NCI-H2107 treated with DMSO at 0.1 percent for 48 hours (cell line): ENCODE measurements at regions not wholly inside any gene's neighbourhood (a gene's known extent, or its start where the extent isn't known, plus 50 kb on each side); places are given as distances from the start of the nearest gene placed in this dataset.

Source experiments
- DNase-seq: peaks from one replicate; lab custom pipeline; 2025; ENCODE audit not compliant: unreplicated experiment; lab: John Stamatoyannopoulos, UW

DNA sequence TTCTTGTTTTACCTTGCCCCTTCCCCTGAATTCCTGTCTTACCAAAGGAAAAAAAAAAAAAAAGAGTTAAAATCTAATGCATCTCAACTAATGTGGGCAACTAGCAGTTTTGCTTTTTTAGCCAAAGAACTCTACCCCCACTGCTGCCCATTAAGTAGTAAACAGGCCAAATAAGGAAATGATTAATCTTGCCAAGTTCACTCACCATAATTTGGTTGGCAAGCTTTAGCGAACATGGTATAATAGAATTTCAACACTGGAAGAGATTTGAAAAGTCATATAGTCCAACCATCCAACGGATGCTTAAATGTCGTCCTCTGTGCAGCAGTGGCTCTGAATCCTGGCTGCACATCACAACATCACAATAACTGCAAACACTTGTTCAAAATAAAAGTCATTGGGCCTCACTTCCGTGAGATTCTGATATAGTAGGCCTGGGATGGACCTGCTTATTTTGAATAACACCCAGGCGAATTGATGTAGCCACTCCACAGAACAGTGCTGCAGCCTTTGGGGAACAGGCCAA, 142.0 kb upstream of the UBE2E1 start:
- DNase-seq = no peak

DNA sequence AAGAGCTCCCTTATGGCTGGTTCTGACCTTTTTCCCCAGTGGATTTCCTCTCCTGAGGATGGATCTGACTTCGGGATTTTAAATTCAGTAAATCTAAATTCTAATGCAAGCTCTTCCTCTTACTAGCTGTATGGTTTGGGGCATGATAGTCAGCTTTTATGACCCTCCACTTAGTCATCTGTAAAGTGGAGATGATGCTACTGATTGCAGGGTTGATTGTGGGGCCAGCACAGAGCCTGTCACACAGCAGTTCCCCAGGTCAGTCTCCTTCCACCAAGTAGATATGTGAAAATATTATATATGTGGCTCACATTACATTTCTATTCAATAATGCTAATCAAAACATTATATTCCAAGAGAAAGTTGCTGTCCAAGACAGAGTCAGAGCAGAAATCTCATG, 141.3 kb upstream of the UBE2E1 start:
- no peak for DNase-seq

GRCh38 chr3:23665741-23666140, 140.0 kb upstream of the UBE2E1 start:
- no peak for DNase-seq

- DNase-seq = no peak
These were observed 138.9 kb upstream of the UBE2E1 start for GRCh38 chr3:23666818-23667217.

DNA sequence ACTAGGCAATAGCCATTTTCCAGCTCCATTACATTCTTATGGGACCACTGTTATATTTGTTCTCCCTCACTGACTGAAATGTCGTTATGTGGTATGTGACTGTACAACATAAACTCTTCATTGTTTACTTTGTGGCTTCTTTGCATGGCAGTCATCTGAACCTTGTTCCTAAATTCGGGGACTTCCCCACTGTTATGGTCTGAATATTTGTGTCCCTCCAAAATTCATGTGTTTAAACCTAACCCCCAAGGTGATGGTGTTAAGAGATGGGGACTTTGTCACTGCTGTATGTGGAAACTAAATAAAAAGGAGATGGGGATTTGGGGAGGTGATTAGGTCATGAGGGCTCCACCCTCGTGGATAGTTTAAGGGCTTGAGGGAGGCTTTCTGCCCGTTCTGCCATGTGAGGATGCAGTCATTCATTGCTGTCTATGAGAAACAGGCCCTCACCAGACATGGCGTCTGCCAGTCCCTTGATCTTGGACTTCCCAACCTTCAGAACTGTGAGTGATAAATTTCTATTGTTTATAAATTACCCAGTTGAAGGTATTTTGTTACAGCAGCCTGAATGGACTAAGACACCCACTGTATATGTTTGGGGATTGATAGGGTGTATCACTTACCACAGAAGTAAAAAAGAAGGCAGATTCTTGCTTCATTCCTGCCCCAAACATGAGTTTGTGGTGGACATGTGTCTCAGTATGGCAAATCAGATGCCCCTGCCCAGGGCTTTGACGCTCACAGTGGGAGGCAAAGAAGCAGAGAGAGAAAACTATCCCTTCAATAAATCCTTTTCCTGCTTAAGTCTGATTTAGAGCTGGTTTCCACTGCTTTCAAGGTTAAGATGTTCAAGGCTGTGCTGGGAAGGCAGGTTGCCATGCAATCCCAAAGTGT, 138.0 kb upstream of the UBE2E1 start:
- DNase-seq = no peak

DNA sequence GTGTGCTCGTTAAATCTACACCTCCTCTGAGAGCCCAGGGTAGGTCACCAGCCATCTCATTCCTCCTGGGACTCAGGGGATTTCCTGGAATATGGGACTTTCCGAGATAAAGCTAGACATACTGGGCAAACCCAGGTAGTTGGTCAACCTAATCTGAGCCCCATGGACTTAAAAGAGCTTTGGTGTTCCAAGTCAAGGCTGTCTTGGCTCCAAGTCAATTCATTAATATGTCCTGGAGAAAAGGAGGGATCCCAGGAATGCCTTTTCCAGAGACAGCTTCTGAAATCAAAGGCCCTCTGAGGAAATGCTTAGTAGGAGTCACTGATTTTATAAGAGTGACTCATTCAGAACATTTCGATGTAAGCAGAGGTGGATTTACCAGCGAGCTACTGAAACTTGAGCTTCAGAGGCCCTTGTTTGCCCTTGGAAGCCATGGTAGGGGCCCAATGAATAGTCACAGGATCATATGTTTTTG, 137.3 kb upstream of the UBE2E1 start:
- DNase-seq = no peak

- no peak for DNase-seq
These were observed 136.1 kb upstream of the UBE2E1 start for GRCh38 chr3:23669541-23670255.

- no peak for DNase-seq
These were observed 133.7 kb upstream of the UBE2E1 start for GRCh38 chr3:23671851-23672589.

DNA sequence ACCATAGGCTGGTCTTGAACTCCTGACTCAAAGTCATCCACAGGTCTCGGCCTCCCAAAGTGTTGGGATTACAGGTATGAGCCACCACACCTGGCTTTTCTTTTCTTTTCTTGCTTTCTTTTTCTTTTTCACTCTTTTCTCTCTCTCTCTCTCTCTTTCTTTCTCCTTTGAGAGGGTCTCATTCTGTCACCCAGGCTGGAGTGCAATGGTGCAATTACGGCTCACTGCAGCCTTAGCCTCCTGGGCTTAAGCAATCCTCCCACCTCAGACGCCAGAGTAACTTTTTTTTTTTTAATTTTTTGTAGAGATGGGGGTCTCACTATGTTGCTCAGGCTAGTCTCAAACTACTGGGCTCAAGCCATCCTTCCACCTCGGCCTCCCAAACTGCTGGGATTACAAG, 133.1 kb upstream of the UBE2E1 start:
- DNase-seq = no peak

DNA sequence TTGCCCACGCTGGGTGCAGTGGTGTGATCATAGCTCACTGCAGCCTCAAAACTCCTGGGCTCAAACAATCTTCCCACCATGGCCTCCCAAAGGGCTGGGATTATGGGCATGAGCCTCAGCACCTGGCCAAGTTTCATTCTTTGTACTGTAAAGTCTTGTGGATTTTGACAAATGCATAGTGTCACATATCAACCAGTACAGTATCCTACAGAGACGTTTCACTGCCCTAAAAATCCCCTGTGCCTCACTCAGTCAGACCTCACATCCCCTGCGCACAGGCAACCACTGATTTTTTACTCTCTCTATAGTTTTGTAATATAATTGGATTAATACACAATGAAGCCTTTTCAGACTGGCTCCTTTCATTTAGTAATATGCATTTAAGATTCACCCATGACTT, 130.7 kb upstream of the UBE2E1 start:
- DNase-seq = no peak

DNA sequence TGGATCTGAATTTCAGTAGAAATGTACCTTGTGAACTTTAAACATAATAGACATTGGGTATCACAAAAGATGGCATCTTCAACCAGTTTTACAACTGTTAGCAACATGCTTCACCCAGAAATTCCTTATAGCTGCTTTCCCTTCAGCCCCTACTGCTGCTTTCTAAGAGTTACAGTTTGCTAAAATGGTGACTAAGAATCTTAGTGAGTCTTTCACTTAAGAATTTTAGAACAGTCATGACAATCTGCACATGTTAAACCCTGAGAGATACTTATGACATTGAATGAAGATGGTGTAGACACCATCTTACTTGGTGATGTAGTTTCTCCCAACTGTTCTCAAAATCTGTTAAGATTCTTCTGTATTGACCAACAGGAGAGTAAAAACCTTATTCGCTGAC, 129.7 kb upstream of the UBE2E1 start:
- DNase-seq = no peak

DNA sequence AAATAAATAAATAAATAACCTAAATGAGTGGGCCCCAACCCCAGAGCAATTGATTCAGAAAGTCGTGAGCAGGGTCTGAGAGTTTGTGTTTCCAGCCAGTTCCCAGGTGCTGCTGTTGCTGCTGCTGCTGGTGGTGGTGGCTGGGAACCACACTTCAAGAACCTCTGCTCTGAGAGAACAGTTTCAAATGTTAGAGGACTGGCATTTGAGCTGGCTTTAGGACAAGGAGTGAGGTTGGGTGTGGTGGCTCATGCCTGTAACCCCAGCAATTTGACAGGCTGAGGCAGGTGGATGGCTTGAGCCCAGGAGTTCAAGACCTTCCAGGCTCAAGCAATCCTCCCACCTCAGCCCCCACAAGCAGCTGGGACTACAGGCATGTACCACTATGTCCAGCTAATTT, 123.1 kb upstream of the UBE2E1 start:
- DNase-seq = no peak

DNA sequence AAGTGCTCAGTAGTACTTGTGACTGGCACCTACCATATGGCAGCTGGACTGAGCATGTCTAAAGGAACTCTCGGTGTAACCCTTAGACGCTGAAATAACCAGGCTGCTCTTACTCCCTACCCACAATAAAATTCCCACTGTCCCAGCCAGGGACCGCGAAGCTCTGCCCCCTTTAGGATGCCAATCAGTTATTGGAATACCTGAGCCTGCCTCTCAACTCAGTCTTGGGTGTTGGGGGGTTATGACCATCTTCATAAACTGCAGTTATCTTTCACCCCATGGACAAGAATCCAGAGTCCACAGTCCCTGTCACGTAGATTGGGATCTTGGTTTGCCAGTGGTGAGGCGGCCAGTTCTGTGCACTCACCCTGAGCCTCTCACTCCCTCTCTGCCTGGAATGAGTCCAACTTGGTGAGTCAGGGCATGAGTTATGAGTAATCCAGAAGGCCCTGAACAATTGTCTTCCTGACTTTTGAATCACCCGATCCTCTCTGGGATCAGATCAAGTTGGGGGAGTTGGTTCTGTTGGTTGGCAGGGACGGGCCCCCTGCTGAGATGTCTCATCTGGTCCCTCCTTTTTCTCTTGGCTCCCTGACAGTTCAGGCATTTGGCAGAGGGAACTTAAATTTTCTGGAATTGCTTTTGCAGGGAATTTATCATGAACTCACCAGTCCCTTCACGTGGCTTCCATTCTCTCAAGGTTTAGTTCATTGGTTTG, 120.1 kb upstream of the UBE2E1 start:
- no peak for DNase-seq

GRCh38 chr3:23686519-23686918, 119.2 kb upstream of the UBE2E1 start:
- no peak for DNase-seq

DNA sequence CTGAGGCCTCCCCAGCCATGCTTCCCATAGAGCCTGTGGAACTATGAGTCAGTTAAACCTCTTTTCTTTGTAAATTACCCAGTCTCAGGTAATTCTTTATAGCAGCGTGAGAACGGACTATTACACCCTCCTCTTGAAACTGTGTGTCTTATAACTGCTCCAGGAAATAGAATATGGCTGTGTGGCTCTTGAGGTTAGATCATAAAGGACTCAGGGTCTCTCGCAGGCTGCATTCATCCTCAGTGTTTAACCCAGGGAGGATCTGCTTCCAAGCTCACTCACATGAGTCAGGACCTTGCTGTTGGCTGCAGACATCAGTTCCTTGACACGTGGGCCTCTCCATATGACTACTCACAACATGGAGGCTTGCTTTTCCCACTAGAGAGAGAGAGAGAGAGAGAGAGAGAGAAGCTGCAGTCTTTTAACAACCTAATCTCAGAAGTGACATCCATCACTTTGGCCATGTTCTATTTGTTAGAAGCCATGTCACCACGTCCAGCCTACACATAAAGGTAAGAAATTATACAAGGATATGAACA, 114.3 kb upstream of the UBE2E1 start:
- no peak for DNase-seq

DNA sequence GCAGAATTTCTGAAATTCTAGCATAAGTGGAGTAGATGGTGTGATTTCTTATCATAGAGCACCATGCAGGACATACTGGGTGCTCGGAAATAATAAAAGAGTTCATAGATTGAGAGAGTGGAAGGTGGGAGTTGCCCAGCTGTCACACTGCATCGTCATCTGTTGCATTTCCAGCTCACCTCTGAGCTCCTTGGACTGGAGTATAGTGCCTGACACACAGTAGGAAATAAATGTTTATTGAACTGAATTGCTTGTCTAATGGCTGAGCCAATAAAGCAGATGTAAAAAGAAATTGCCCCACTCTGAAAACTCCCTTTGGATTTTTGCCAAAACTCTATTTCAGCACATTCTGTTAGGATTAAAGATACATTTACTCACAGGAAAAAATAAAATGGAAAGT, 108.9 kb upstream of the UBE2E1 start:
- DNase-seq = no peak

GRCh38 chr3:23697416-23697815, 108.3 kb upstream of the UBE2E1 start:
- DNase-seq = no peak

DNA sequence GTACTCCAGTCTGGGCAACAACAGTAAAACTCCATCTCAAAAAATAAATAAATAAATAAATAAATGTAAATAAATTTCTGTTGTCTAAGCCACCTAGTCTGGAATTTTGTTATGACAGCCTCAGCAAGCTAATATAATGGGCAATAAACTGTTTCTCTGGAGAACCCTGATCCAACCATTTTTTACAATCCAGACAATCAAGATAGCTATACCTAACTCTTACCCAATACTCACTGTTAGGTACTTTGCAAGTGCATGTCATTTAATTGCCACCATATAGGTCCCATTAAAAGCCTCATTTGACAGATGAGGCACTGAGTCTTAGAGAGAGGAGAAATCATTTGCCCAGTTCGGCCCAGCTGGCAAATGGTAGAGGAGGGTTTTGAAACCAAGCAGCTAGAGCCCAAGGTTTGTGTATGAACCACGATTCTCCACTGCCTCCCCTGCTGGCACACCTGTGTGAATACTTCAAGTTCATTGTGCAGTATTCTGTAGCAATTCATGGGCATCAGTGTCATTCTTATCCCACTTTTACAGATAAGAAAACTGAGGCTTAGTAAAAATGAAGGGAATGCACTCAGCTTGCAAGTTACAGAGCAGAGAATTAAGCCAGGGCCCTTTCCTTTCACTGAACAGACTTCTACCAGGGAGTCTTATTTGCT, 107.0 kb upstream of the UBE2E1 start:
- no peak for DNase-seq

DNA sequence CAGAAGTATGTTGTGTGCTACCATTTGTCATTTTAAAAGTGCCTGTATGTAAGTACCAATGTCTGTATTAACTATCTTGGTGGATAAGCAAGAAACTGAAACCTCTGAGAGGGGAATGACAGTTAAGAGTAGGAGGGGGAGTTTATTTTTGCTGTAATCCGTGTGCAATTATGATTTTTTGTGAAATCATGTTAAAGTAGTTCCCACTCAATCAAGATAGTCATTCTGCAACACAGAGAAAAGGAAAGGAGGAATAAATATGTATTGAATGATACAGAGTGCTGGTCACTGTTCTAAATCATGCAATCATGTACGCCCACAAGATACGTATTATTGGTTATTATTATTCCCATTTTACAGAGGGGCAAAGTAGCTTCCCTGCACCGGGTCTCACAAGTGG, 105.1 kb upstream of the UBE2E1 start:
- DNase-seq = no peak
